ENCODE measurements at regions not wholly inside any gene's neighbourhood (a gene's known extent, or its start where the extent isn't known, plus 50 kb on each side); places are given as distances from the start of the nearest gene placed in this dataset.
A peak's percentile ranks its signal among the peaks of the same experiment; 100 is the strongest.
"Not testable (repeated sequence)": the region's sequence is repeated elsewhere in the genome, so short reads cannot be mapped to it uniquely, and the experiment has no call there.

DNA sequence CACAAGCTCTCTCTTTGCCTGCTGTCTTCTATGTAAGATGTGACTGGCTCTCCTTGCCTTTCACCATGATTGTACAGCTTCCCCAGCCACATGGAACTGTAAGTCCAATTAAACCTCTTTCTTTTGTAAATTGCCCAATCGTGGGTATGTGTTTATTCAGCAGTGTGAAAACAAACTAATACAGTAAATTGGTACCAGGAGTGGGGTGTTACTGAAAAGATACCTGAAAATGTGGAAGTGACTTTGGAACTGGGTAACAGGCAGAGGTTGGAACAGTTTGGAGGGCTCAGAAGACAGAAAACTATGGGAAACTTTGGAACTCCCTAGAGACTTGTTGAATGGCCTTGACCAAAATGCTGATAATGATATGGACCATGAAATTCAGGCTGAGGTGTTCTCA lies 214.3 kb upstream of the FSCB start:
- DNase-seq (ENCODE audit: insufficient read length, low spot score); FAIRE-seq: not testable (repeated sequence)

- no peak for FAIRE-seq
- DNase-seq (ENCODE audit: insufficient read length, low spot score): no peak
These were observed 213.6 kb upstream of the FSCB start for GRCh38 chr14:44720707-44721106.

DNA sequence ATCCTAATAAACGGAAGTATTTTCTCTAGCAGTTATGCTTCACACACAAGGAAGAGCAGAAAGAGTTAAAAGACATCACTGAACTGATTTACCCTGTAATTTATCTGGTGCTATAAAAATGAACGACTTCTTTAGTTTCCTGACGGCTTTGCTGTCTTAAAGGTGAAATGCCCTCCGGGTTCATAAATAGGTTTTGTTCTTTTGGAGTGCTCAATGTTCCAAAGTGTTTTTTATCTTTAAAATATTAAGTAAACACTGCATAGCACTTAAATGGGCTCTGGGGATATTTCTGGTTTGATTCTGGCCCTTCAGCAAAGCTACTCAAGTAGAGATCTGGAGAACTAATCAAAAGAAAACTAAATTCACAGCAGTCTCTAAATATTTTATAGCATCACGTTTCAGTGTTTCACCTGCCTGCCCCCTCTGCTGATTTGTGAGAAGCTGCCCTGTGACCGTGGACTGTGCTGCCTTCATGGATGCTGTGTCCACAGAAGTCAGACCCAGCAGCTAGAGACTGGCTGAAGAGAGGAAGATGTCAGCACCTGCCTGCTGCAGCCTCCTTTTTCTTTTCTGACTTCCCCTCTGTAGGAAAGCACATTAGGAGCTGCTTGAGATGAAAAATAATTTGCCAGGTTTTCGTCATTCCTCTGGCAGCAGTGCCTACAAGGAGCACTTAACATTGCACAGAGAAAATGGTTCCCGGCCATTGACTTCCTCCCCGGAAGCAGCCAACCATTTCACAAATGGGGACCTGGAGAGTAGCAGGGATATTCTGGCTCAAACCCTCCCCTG lies 205.1 kb upstream of the FSCB start:
- FAIRE-seq (no peak), DNase-seq (ENCODE audit: insufficient read length, low spot score) (no peak)

GRCh38 chr14:44701563-44702263 lies 194.6 kb upstream of the FSCB start:
- FAIRE-seq (peak; percentile 40), DNase-seq (ENCODE audit: insufficient read length, low spot score) (no peak)

DNA sequence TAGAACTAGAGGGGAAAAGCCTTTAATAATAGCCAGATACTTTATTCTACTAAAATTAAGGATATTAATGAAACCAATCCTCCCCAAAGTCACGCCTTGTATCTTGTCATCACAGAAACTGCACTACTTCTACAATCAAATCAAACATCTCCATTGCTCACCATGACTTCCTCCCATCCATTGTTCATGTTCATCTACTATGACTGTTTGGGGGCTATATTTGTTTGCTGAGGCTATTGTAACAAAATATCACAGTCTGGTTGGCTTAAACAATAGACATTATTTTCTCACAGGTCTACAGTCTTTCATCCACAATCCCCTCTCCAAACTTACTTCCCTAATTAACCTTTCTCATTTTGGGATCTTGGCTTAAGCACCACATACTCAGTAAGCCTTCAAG lies 193.6 kb upstream of the FSCB start:
- FAIRE-seq: no peak
- DNase-seq (ENCODE audit: insufficient read length, low spot score): no peak

GRCh38 chr14:44700184-44700583 lies 193.1 kb upstream of the FSCB start:
- FAIRE-seq: no peak

GRCh38 chr14:44699391-44699790 lies 192.3 kb upstream of the FSCB start:
- DNase-seq (ENCODE audit: insufficient read length, low spot score): no peak
- FAIRE-seq: no peak

More at GRCh38 chr14:44700184-44700583, 193.1 kb upstream of the FSCB start:
- DNase-seq (ENCODE audit: insufficient read length, low spot score): peak; percentile 39

DNA sequence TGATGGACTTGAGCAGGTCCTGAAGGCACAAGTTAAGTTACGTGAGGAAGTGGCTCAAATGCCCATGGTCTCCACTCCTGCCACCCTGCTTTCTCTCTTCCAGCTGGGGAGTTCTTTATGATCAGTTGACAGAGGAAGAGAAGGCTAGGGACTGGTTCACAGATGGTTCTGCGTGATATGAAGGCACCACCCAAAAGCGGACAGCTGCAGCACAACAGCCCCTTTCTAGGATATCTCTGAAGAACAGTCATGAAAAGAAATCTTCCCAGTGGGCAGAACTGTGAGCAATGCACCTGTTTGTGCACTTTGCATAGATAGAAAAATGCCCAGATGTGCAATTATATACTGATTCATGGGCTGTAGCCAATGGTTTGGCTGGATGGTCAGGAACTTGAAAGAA lies 162.4 kb upstream of the FSCB start:
- DNase-seq (ENCODE audit: insufficient read length, low spot score) (no peak), FAIRE-seq (no peak)

- FAIRE-seq (no peak), DNase-seq (ENCODE audit: insufficient read length, low spot score) (no peak)
These were observed 156.1 kb upstream of the FSCB start for GRCh38 chr14:44663136-44663535.

DNA sequence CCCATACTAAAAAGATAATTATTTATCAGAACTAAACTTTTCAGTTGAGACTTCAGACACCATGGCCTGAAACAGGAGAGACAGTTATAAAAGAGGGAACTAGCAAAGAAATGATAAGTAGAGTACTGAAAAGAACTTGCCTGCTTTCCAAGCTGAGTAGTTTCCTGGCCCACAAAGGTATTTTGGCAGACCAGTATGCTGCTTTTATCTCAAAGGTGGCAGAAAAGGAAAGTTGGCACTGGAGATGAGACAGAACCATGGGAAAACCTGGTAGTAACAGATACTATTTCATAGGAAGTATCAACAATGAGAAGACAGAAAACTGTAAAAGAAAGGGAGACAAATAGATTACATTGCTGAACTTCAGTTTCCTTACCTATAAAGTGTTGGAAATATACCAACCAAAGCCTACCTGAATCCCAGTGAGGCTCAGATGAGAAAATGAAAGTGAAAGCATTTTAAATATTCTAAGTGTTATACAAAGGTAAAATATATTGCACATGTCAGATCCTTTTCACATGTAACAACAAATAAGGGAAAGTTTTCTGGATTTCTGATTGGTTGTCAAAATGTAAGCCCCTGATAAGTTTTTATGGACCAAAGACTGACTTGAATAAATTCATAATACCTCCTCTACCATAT lies 155.3 kb upstream of the FSCB start:
- DNase-seq (ENCODE audit: insufficient read length, low spot score) (no peak), FAIRE-seq (no peak)

DNA sequence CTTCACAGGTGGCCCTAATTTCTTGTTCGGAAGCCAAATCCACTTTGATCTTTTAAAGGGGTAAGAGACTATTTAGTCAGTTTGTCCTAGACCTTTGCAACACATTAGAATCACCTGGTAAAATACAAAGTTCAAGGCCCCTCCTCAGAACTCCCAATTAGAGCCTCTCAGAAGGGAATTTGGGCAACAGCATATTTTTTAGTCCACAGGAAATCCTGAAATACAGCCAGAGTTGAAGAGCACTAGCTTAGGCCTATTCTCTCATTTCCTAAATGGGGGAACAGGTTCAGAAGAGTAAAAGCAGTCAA lies 151.3 kb upstream of the FSCB start:
- no peak for FAIRE-seq

GRCh38 chr14:44657696-44658388 lies 150.8 kb upstream of the FSCB start:
- no peak for FAIRE-seq
- peak; percentile 15 for DNase-seq (ENCODE audit: insufficient read length, low spot score)

More for the DNA sequence above, 151.3 kb upstream of the FSCB start:
- no peak for DNase-seq (ENCODE audit: insufficient read length, low spot score)

GRCh38 chr14:44657203-44657602 lies 150.1 kb upstream of the FSCB start:
- no peak for DNase-seq (ENCODE audit: insufficient read length, low spot score)
- FAIRE-seq: no peak

GRCh38 chr14:44654591-44654990 lies 147.5 kb upstream of the FSCB start:
- FAIRE-seq (no peak), DNase-seq (ENCODE audit: insufficient read length, low spot score) (no peak)

GRCh38 chr14:44653641-44654040 lies 146.6 kb upstream of the FSCB start:
- no peak for FAIRE-seq

GRCh38 chr14:44652640-44653039 lies 145.6 kb upstream of the FSCB start:
- FAIRE-seq (no peak), DNase-seq (ENCODE audit: insufficient read length, low spot score) (no peak)

More at GRCh38 chr14:44653641-44654040, 146.6 kb upstream of the FSCB start:
- no peak for DNase-seq (ENCODE audit: insufficient read length, low spot score)

GRCh38 chr14:44649061-44649460 lies 142.0 kb upstream of the FSCB start:
- no peak for FAIRE-seq
- DNase-seq (ENCODE audit: insufficient read length, low spot score): no peak

GRCh38 chr14:44640416-44640815 lies 133.3 kb upstream of the FSCB start:
- no peak for FAIRE-seq
- DNase-seq (ENCODE audit: insufficient read length, low spot score): no peak

DNA sequence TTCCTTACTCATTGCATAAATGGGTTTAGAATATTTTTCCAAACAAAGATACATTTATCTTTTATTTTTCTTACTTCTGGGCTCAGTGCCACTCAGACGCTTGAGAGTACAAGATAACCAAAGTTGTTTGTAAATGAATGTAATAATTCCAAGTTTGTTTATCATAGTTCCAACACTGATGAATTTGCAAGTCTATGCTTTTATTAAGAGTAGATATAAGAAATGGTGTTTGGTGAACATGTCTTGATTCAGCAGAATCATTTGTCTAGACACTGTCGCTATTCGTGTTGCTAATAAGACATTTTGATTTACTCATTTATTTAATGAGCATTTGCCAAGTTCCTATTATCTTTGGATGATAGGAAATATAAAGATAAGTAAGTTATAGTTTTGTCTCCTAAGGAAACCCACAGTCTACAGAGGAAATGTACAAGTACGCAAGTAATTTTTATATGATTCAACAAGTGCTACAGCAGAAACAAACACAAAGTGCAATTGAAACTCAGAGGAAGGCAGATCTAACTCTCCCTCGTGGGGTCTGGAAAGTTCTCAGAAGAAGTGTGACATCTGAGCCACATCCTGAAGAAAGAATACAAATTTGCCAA lies 132.8 kb upstream of the FSCB start:
- DNase-seq (ENCODE audit: insufficient read length, low spot score): no peak
- FAIRE-seq: no peak

DNA sequence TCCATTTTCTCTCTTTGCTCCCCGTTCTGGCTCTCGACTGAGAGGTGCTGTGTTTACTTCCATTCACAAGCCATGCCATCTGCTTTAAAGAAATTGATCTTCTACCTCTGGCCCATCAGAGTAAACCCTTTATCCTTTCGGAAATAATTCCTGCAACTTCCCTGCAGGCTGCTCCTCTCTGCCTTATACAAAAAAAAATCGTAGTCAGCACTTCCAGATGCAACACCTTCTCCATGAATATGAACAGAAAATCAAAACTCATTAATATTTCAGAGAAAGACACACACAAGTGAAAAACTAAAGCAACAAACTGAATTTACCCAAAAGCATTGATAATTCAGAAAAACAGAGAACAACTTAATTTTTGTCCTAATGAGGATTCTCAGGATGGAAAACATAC lies 127.6 kb upstream of the FSCB start:
- FAIRE-seq (no peak), DNase-seq (ENCODE audit: insufficient read length, low spot score) (no peak)

DNA sequence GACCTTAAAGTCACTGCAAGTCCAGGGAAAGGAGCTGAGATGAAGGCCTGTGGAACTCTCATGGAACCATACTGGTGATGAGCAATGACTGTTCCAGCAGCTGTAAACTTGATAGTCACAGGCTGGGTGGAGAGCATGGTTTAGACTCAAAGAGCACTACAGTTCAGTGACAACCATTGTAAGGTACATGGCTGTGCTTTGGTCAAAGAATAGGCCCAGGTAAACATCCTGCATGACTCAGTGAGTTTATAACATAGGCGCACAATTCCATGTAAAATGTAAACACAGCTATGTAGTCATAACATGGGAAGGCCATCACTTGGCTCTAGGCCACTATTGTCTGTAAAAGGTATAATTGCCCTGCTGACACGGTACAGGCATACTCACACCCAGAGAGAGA lies 119.3 kb upstream of the FSCB start:
- no peak for DNase-seq (ENCODE audit: insufficient read length, low spot score)
- FAIRE-seq: no peak

Data from HTR-8/SVneo (cell line).